GM18499 (cell line): ENCODE measurements at regions not wholly inside any gene's neighbourhood (a gene's known extent, or its start where the extent isn't known, plus 50 kb on each side); places are given as distances from the start of the nearest gene placed in this dataset.

Source experiments
- ATAC-seq: cut with Tn5 transposase; IDR thresholded peaks from one replicate; pipeline ENCODE4 v1.9.1; 2021; ENCODE audit warnings: moderate number of reproducible peaks; ENCODE audit not compliant: insufficient read depth, unreplicated experiment

DNA sequence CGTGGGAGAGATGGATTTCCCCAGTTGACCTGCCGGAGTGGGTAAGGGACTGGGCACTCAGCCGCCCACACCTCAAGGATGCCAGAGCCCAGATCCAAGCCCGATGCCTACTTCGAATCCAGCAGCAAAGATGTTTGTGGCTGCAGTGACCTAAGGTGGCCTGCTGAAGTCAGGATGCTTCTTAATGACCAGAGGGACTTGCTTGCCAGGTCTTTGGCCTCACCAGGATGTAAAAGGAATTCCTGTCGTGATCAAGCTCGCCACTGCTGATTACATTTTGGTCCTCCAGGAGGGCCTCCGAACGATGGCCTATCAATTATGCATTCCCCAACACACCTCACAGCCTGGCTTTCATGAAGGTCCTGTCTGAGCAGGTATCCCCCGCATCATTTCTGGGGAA lies 349.5 kb upstream of the ZMIZ1 start:
- ATAC-seq, result no peak

DNA sequence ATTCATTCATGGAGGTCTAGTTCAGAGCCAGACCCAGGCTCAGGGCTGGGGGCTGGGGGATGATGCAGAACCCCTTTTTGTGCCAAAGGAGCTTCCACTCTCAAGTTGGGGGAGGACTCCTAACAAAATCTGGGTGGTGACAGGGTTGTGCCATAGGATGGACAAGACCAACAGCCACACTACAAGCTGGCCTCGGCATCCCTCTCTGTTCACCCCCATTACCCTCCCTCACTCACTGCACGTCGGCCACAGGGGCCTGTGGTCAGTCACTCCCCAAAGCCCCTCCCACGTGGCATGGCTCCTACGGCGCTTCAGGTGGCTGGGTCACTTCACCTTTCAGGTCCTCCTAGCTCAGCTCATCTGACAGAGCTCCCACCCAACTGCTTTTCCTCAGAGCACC lies 348.7 kb upstream of the ZMIZ1 start:
- ATAC-seq, result no peak

DNA sequence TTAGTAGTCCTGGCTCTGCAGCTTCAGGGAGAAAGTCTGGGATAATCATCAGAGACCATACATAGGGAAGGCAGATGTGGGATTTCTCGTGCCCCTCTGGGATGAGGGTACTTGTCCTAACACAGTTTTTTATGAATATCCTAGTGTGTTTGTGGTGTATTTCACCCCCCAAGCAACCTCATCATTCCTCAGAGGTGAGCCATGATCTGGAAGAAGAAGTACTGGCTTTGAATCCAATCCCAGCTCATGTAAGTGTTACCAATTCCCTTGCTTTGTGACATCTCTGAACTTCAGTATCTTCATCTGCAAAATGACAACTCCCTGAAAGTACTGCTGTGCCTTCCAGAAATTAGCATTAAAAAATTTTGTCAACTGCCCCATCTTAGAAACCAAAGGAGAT lies 347.5 kb upstream of the ZMIZ1 start:
- ATAC-seq, result no peak

- no peak for ATAC-seq
Observed at GRCh38 chr10:78724846-78725245, 343.9 kb upstream of the ZMIZ1 start.

DNA sequence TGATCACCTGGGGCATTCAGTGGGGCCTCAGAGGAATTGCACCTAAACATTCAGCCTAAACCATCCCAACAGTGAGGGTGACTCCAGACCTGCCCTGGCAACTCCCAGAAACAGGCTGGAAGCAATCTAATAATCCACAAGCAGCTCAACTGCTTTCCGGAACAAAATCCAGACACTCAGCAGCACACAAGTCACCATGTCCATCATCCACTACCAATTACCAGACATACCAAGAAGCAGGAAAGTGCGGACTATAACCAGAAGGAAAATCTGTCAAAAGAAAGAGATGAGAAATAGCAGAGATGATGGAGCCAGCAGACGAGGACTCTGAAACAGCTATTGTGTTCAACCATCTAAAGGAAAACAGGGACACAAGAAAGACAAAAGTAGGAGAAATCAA lies 342.6 kb upstream of the ZMIZ1 start:
- ATAC-seq, result no peak

GRCh38 chr10:78727251-78727650 lies 341.5 kb upstream of the ZMIZ1 start:
- ATAC-seq, result no peak

- no peak for ATAC-seq
Observed at GRCh38 chr10:78727728-78728127, 341.0 kb upstream of the ZMIZ1 start.

- no peak for ATAC-seq
Observed at GRCh38 chr10:78728176-78728575, 340.6 kb upstream of the ZMIZ1 start.

DNA sequence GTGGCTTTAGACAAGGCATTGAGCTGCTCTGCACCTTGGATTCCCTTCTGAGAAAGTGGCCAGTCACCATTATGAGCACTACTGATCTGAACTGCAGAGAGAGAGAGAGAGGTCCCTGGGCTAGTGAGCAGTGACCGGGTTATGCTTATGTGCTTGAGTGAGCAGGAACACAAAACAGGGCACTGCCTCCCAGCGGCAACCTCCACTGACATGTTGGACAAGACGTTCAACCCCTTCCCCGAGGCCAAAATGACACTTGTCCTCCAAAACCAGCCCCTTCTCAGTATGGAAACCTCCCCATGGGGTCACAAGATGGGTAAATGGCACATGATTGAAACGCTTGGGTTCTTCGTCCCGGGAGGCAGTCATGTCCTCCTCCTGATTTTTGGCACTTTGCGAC lies 339.4 kb upstream of the ZMIZ1 start:
- no peak for ATAC-seq

- no peak for ATAC-seq
Observed at GRCh38 chr10:78729800-78730199, 339.0 kb upstream of the ZMIZ1 start.

GRCh38 chr10:78730754-78731153 lies 338.0 kb upstream of the ZMIZ1 start:
- no peak for ATAC-seq

- no peak for ATAC-seq
Observed at GRCh38 chr10:78731675-78732074, 337.1 kb upstream of the ZMIZ1 start.

DNA sequence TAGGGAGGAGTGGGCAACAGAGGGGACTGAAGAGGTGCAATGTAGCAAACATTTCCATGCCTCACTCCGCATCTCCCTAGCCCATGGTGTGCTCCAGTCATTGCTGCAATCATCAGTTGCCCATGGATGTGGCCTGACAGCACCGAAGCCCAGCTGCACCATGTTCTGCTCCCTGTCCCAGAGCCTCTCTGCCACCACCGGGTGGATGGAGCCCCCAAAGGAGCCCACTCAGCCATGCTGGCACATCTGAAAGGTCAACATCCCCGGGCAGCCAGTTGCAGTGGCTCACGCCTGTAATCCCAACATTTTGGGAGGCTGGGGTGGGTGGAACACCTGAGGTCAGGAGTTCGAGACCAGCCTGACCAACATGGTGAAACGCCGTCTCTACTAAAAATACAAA lies 336.4 kb upstream of the ZMIZ1 start:
- ATAC-seq, result no peak

- ATAC-seq, result no peak
Observed at GRCh38 chr10:78736926-78737630, 331.7 kb upstream of the ZMIZ1 start.

GRCh38 chr10:78737883-78738856 lies 330.6 kb upstream of the ZMIZ1 start:
- no peak for ATAC-seq

- ATAC-seq, result no peak
Observed at GRCh38 chr10:78738861-78739260, 329.9 kb upstream of the ZMIZ1 start.

- no peak for ATAC-seq
Observed at GRCh38 chr10:78739444-78740053, 329.2 kb upstream of the ZMIZ1 start.

- no peak for ATAC-seq
Observed at GRCh38 chr10:78740976-78741915, 327.5 kb upstream of the ZMIZ1 start.

DNA sequence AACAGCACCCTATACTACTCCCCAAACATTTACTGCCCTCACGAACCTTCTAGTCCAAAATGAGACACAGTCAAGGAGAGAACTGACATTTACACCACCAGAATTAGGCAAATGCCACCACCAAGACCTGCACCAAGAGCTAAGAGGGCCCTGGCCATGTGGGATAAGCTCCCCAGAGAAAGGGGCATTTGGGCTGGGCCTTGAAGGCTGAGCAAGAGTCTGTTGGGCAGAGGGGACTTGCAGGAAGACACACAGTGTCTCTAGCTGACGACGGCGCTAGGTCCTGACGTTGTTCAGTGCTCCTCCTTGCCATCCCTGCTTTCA lies 326.4 kb upstream of the ZMIZ1 start:
- ATAC-seq, result no peak
